ENCODE measurements at regions not wholly inside any gene's neighbourhood (a gene's known extent, or its start where the extent isn't known, plus 50 kb on each side); places are given as distances from the start of the nearest gene placed in this dataset.

DNA sequence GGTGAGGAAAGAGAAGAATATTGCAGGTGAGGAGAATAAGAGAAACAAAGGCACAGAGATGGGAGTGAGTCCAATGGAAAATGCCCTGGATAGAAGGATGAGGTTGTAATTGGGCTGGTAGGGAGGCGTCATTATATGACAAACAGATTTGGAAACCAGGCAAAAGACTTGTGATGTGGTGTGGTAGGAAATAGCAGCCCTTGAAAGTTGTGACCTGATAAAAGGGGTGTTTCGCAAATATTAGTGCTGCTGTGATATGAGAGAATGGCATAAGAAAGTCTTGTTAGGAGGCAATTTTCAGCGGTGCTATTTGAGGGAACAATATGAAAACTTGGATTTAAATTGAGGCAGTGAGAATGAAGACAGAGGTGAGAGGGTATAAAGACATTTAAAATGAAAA, 217.5 kb upstream of the ACTBL2 start:
- no peak for DNase-seq (ENCODE audit: low spot score)

DNA sequence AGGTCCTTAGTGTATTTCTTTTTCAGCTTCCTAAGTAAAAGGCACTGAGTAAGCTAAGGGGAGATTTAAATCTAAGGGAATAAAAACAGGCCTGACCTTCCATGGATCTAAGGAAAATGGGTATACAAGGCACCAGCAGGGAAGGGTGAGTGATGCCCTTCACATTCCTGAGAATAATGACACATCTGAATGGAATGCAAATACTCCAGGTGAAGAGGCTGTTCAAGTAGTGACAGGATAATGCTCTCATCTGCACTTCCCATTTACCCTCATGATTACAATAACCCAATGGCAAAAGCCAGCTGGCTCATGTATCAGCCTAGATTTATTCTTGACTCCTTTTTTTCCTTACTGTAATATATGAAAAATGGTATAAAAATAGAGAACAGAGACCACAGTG, 216.2 kb upstream of the ACTBL2 start:
- no peak for DNase-seq (ENCODE audit: low spot score)

DNA sequence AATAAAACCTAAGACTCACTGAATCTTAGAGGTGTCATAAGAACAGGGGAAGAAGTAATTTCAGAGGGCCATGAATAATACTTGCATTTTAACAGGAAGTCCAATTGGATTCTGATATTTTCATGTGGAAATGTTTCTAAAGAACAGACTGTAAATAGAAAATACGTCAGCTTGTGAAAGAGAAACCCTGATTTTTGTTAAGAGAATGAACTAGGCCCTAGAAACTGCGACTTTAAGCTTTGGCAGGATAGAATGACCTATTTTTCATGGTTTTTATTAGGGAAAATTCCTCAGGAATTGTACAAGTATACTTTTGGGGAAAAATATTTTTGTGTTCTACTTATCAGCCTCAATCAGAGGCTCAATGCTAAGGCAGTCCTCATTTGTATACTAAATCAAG, 215.5 kb upstream of the ACTBL2 start:
- no peak for DNase-seq (ENCODE audit: low spot score)

DNA sequence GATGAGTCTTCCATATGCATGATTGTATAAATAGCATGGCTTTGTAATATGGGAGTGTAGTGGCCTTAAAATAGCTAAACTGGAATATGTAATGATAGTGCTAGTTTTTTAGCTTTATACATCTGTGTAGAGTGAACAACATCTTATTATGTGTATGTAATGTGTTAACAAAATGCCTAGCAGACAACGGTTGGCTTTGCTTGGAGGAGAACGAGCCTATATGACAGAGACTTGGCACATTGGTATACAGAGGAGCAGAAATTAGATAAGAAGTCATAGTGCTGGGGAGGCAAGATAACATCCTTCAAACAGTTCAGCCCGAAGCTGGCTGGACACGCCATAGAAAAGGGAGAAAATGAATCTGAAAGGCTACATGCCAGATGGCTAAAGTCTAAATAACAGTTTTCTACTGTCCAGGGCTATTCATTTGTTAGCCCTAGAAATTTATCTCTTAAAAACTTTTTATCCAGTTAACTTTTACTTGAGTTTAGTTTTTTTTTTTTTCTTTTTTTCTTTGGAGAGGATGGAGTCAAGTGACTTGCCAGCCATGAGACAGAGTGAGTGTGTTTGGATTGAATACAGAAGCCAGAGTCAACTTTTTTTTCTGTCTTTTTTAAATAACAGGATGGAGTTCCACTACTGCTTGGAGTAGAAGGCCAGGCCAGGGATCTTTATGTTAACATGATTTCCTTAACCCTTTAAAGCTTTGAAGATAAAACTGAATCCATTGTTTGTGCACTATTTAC, 214.4 kb upstream of the ACTBL2 start:
- no peak for DNase-seq (ENCODE audit: low spot score)

DNA sequence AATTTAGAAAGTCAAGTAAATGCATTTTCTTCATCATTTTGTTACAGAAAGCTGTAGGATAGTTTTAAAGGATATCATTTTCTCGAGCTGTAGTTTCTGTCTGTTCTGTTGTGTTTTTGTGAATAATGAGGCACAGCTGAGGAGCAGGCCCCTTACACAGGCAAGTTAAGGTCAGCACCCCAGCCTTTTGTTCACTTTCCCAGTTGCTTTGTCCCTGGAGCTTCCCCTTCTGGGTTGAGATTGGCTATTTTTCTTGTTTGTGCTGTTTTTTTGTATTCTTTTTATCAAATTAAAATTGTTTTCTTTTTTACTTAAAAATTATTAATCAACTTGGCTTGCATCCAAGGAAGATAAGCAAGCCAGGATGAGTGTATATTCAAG, 213.8 kb upstream of the ACTBL2 start:
- DNase-seq (ENCODE audit: low spot score), result no peak

DNA sequence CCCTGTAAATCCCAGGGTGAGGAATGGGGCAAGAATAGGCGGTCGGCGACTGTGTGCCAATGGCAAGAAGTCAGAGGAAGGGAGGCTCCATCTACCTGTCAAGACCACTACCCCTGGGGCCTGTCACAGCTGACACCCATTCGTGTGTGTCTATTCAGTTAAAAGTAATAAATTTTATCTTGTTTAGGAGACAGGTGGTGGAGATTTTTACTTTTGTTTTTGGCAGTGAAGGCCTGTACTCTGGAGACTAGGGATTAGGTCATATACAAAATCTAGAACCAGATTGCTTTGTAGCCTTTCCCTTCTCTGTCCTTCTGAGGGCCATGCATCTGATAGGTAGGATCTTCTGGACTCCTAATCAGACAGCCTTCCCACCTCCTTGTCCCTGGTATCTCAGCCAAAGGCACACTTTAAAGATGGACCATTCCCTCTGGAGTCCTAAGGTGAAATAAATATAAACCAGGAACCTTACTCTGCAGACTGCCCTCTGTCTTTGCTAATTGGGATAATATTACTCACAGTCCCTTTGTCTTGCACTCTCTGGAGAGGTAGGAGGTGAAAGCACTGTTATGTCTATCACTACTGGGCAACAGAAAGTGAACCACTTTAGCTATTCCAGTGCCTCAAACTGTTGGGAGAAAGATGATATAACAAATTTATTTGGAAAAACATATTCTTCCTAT, 213.2 kb upstream of the ACTBL2 start:
- no peak for DNase-seq (ENCODE audit: low spot score)

DNA sequence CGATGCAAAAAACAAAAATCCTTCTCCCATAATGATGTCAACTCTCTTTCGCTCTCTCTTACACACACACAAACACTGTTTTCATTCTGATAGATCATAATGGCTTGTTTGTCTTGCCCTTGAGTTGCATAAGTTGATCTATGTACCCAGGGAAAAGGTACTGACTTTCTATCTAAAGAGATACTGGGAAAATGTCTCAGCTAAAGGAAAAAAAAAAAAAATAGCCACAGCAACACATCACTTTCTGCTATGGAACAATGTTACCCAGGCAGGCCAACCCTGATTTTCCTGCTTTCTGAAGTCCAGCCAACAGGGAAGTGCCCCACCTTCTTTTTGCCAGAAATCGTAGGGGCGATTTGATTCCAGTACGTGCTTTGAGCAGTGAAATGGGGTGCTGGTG, 212.6 kb upstream of the ACTBL2 start:
- DNase-seq (ENCODE audit: low spot score), result no peak

DNA sequence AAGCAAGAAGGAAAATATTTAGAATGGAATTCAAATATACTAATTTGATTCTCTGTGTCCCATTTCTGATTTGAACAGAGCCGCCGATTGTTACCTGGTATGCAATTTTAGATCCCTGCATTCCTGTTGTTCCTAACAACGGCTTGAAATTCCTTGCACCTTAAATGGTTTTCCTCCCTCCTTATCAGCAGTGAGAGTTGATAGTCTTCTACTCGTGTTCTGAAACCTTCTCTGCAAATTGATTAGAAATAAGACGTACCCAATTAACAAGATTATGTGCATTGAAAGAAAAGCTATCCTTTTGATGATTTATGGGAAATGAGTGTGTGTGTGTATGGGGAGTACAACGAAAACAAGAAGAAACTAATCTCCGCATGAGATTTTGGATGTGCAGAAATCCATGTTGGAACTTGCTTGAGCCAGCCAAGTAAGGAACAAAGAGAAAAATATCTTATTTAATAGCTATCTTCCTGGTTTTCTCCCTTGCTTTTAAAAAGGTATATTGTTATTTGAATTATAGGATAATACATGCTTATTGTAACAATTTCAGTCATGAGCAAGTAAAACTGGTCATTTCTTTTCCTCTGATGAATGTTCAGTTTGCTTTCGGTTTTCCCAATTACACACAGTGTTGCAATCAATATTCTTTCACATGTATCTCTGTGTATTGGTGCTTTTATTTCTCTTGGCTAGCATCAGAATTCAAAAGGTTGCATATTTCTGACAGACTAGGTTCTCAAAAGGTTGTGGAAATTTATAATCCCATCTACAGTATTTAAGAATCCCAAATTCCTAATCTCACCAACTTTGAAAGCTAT, 211.1 kb upstream of the ACTBL2 start:
- DNase-seq (ENCODE audit: low spot score), result no peak

DNA sequence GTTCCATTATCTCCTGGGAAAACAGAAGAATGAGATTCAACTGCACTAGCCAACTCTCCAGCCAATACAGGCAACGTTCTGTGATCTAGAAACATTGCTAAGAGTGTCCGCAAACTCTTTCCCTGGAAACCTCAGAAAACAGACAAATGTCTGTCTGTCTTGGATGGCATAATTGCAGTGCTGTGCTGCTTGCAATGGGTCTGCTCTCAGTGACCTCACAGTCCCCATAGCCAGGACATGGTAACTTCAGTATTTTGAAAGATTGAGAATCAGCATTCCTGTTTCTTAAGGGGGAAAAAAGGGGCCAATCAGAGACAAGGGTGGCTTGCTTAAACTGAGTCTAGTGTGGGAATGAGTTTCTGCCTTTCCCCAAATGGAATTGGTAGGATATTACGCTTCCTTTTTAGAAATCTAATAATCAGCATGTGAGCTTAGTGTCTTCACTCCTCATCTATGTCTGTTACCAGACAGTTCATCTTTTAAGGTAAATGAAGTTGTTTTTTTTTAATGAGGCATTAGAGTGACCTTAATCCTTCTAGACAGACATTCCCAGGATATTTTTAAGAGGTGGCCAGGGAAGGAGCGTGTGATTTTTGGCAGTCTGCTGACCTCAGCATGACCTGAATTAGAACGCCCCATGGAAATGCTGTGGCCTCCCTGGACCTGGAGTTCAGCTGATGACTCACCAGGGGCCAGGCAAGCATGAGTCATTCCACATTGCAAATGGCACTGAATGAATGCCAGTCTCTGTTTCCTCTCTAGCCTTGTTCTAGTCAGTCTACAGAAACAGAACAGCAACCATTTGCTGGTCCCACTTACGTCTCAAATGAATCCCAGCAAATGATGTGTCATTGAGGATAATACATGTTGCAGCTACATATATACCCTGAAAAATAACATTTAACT, 210.2 kb upstream of the ACTBL2 start:
- no peak for DNase-seq (ENCODE audit: low spot score)

DNA sequence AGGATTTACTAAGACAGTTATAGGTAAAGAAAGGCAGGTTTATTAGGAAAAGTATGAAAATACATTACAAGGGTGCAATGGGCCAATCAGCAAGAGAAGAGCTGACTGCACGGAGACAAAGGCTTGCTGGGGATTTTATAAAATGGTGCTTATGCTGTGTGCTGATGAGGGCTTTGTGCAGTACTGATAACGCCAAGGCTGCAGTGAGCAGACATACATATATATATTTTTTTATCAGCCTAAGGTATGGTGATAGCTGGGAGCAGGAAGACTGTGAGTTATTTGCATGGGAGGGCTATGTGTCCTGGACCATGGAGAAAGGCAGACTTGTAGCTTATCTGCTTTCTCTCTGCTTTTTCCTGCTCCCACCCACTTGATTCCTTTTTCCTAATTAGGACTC, 208.1 kb upstream of the ACTBL2 start:
- no peak for DNase-seq (ENCODE audit: low spot score)

DNA sequence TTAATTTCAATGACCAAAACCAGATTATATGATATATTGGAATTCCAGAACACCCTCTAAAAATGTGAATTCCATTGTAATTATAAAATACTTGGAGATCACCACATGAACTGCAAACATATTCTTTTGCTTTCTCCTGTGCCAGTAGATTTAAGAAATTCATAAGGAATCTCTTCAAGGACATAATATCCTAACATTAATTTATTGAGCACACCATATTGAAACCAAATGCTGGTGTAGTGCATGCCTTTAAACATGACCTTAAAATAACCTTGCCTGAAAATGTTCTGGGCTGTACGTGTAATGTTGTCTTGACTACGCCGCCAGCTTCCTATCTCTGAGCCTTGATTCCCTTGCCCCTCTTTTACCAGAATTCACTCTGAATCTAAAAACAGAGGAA, 205.0 kb upstream of the ACTBL2 start:
- no peak for DNase-seq (ENCODE audit: low spot score)

DNA sequence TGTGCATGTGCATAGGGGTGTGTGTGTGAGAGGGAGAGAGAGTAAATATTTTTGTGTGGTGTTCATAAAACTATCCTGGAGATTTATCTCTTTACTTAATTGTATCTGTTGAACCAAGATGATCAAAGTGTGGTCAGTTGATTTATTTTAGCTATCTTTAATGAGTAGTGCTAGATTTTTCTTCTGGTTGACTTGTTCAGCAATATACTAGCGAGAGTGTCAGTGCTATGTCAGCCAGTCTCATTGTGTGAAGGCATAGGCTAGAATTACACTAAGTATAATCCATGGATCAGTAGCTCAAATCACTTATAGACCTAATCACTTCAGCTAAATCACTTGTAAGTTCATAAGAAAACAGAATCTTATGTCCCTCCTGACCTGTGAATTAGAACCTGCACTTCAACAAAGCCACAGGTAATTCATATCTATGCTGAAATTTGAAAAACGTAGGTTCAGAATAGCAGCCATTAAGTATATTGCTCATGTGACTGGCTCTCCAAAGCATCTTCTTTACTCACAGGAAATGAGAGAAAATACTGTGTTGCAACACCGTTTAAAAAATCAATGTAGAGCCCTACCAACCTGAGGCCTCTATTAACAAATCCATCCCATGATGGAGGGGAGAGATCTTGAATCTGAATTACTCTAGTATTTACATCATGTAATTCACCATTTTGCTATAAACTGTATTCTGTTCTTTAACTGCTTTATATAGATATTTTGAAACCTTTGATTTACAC, 203.1 kb upstream of the ACTBL2 start:
- no peak for DNase-seq (ENCODE audit: low spot score)

DNA sequence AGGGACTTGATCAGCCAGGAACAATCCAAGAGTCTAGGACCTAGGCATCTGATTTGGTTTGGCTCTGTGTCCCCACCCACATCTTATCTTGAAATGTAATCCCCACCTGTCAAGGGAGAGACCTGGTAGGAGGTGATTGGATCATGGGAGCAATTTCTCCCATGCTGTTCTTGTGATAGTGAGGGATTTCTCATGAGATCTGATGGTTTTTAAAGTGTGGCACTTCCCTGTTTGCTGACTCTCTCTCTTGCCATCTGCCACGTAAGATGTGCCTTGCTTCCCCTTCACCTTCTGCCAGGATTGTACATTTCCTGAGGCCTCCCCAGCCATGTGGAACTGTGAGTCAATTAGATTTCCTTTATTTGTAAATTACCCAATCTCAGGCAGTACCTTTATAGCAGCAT, 201.7 kb upstream of the ACTBL2 start:
- DNase-seq (ENCODE audit: low spot score), result no peak

DNA sequence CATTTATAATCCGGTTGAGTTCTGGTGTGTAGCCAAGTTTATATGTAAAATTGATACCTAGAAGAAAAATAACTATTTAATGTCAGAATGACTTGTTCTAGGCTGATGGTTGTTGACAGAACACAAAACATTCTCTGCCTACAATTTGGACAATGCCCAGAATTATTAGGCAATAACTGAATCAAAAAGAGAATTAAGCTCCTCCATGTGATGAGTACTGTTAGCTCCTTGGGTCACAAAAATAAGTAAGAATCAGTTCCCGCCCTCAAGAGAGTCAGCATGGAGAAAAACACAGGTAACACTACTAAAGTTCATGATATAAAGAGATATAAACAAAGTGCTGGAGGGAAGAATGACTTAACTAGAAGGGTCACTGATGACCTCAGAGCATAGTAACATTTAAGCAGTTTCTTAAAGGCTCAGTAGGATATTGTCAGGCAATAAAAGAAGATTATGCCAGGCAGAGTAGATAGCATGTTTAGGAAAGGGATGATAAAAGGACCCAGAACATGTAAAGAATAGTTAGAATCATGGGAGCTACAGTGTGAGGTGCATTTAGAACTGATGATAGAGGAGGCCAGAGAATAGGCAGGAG, 200.5 kb upstream of the ACTBL2 start:
- DNase-seq (ENCODE audit: low spot score), result no peak

DNA sequence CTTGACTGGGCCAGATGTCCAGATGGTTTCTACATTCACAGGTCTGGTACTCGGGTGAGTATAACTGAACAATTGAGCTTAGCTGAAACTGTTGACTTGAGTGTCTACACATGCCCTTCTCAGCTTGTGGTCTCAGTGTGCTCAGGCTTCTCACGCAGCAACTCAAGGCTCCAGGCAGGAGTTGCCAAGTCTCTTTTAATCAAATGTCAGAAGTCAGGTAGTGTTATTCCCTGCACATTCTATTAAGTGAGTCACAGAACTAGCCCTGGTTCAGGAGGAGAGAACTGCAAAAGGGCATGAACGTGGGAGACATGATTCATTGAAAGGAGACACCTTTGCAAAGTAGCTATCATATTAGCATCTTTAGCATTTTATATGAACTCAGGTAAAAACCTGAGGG, 199.3 kb upstream of the ACTBL2 start:
- DNase-seq (ENCODE audit: low spot score), result no peak

DNA sequence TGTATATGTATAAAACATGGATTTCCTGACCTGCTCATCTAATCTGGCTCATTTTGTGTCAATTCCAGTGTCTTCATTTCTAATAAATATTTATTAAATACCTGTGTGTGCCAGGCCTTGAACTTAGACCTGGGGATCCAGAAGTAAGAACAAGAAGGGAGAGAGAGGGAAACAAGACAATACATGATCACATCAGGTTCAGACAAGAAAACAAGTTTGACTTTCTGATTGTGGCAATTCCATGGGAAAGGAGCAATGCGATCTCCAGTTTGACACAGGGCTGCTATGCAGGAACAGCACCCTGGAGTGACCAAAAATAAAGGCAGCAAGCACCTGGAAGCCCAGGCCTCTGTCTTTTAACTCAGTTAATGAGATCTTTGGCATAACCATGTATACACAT, 198.1 kb upstream of the ACTBL2 start:
- no peak for DNase-seq (ENCODE audit: low spot score)

DNA sequence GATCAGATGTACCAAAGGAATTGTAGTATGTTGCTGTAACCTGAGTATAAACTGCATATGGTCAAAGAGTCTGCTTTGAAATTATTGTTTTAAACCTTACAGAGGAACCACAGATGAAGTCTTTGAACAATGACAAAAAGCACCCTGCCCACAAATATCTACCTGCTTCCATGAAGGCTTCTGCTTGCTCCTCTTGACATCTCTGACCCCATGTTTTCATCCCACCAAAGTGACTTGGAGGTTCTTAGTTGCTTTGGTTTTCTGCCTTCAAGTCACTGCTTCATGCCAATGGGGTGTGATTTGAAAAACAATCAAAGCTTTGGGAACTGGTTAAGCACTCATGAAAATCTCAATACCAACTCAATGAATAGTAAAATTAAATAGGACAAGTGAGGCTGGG, 194.6 kb upstream of the ACTBL2 start:
- no peak for DNase-seq (ENCODE audit: low spot score)

DNA sequence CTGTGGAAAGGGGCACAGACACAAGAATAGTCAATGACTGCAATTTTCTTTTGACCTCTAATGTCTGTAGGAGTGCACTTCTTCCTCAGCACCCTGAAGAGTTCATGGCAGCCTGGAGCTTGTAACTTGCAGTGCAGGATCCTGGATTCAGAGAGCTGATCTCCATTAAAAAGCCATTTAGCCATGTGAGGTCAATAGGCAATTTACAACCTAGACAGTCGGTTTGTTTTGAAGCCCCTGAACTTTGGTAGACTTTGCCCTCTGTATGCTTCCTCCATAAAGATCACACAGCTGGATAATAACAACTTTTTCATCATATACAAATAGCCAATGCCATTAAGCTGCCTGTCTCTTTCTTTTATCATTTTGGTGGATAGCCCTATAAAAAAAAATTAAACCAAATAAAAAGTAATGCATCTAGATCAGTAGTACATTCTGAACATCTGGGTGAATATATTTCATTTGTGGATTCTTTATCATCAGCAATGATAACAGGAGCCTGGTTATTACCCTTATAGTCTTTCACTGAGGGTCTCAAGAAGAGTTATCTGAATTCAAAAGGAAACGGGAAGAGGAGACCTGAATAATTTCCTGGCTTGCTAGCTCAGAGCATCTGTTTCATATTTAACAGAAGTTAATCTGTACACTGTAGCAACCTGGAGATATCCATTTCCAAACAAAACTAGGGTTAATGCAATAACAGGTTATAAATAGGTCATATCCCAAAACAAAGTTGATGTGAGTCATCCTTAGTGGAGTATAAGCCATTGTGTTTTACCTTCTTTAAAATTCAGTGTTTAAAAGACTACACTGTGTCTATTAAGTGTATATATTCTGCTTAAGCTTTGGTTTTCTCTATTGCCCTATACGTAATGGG, 193.8 kb upstream of the ACTBL2 start:
- no peak for DNase-seq (ENCODE audit: low spot score)

DNA sequence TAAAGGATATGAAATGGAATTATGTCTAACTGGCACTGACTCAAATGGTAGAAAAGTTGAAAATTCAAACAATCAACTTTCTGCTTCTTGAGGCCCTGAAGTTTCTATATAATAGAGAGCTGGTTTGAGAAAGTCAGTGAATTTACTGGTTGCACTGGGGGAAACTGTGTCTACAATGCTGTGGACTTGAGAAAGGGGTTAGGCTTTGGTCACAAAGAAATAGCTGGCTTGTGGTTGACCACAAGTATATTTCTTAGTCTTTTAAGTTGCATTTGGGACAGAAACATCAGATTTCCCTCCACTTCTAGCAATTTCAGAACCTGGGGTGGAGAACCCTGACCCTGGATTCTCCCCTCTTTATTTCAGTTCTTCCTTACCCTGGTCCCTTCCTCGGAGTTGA, 192.6 kb upstream of the ACTBL2 start:
- no peak for DNase-seq (ENCODE audit: low spot score)

DNA sequence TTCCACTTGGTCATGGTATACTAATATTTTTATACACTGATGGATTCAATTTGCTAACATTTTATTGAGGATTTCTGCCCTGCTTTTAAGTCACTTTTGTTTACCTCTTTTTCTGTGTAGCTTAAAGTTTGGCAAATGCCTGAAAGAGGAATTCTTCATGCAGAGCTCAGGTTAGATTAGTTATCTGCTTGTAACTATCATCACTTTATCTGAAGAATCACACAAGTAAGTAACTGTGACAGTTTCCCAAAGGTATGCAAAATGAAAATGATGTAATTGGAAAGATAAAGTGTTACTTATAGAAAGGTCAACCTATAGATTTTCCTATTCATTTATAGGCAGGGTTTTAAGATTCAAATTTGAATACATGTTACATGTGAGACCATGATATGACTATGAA, 188.8 kb upstream of the ACTBL2 start:
- DNase-seq (ENCODE audit: low spot score), result no peak

Data from hematopoietic multipotent progenitor cell treated with erythropoietin and hydrocortisone succinate and interleukin-3 and kit ligand, for 15 days (in vitro differentiated cells).